GM12891 (cell line): ENCODE measurements at regions not wholly inside any gene's neighbourhood (a gene's known extent, or its start where the extent isn't known, plus 50 kb on each side); places are given as distances from the start of the nearest gene placed in this dataset.

ENCODE experiments used
- PAX5 ChIP-seq: IDR thresholded peaks from 2 replicates; pipeline ENCODE4 v1.6.1; 2011; ENCODE audit warnings: low read length, moderate library complexity, mild to moderate bottlenecking; ENCODE audit not compliant: insufficient read depth, severe bottlenecking
- POLR2A ChIP-seq: IDR thresholded peaks from 2 replicates; pipeline ENCODE4 v1.6.1; 2011; ENCODE audit warnings: low read depth, low read length, control low read depth
- POLR2AphosphoS5 ChIP-seq: IDR thresholded peaks from 2 replicates; pipeline ENCODE4 v1.6.1; 2011; ENCODE audit warnings: low read depth, low read length, control low read depth
- SPI1 ChIP-seq: IDR thresholded peaks from 2 replicates; pipeline ENCODE4 v1.6.1; 2011; ENCODE audit warnings: low read depth, low read length, control low read depth
- TAF1 ChIP-seq: IDR thresholded peaks from 2 replicates; pipeline ENCODE4 v1.6.1; 2011; ENCODE audit warnings: low read depth, low read length, control low read depth

- TF ChIP-seq POLR2A = no peak
- TF ChIP-seq TAF1 = no peak
- TF ChIP-seq POLR2AphosphoS5 = no peak
- TF ChIP-seq SPI1 = no peak
- no peak for TF ChIP-seq PAX5
These were observed 58.3 kb downstream of the TRIML1 start for GRCh38 chr4:188197566-188197965.
